ENCODE measurements at regions not wholly inside any gene's neighbourhood (a gene's known extent, or its start where the extent isn't known, plus 50 kb on each side); places are given as distances from the start of the nearest gene placed in this dataset.

GRCh38 chr5:133891390-133891789, 77.0 kb downstream of the C5orf15 start:
- H3K4me3 ChIP-seq (ENCODE audit: control insufficient read depth in 1 of 2, extremely low read depth in 1 of 2, low read length in 1 of 2) = no peak overlapping the region
- H3K4me1 ChIP-seq (ENCODE audit: control insufficient read depth in 1 of 2, extremely low read depth in 1 of 2, insufficient read depth in 2 of 2, low read length in 2 of 2) = no peaks in the 10 kb centered on the region
- 82% methylated on average over 4 of the region's 5 CpGs for WGBS (ENCODE audit: insufficient coverage)
- H3K36me3 Mint-ChIP-seq = no peaks in the 10 kb centered on the region
- no peak overlapping the region for H3K27ac Mint-ChIP-seq
- DNase-seq = no peak
- H3K9me3 ChIP-seq = no peaks in the 10 kb centered on the region
- peaks cover 0 to 10% of the 10 kb centered on the region in 2 experiments for H3K27me3 ChIP-seq (replicated peaks in 1 of 2; ENCODE audit: control insufficient read depth in 2 of 2, extremely low read depth in 1 of 2, insufficient read depth in 2 of 2, low read length in 1 of 2)
- no peak overlapping the region for H3K4me3 Mint-ChIP-seq
- H3K4me1 Mint-ChIP-seq = no peaks in the 10 kb centered on the region
- H3K9me3 Mint-ChIP-seq = no peaks in the 10 kb centered on the region
- no peak overlapping the region for H3K27ac ChIP-seq (ENCODE audit: low read length)
- H3K27me3 Mint-ChIP-seq = peaks cover 0 to 6% of the 10 kb centered on the region in 2 donors
- POLR2A ChIA-PET = no interaction called here
- CTCF ChIA-PET = interaction anchor here in 1 of 2 donors (0.6 kb wide), 1 partner anchor 1391 kb away, joined by 4 read pairs; no protein-coding TSS in a partner anchor
- H3K36me3 ChIP-seq (ENCODE audit: control insufficient read depth in 2 of 2, extremely low read depth in 1 of 2, insufficient read depth in 1 of 2, low read length in 1 of 2) = no peaks in the 10 kb centered on the region
- no peak for ATAC-seq (replicated peaks in 1 of 4)

- H3K4me1 Mint-ChIP-seq = no peaks in the 10 kb centered on the region
- Histone ChIP-seq H3K4me1 (ENCODE audit: control insufficient read depth in 1 of 2, extremely low read depth in 1 of 2, insufficient read depth in 2 of 2, low read length in 2 of 2) (no peaks in the 10 kb centered on the region), H3K9me3 (no peaks in the 10 kb centered on the region), H3K27ac (ENCODE audit: low read length) (no peak overlapping the region), H3K36me3 (ENCODE audit: control insufficient read depth in 2 of 2, extremely low read depth in 1 of 2, insufficient read depth in 1 of 2, low read length in 1 of 2) (no peaks in the 10 kb centered on the region), H3K27me3 (replicated peaks in 1 of 2; ENCODE audit: control insufficient read depth in 2 of 2, extremely low read depth in 1 of 2, insufficient read depth in 2 of 2, low read length in 1 of 2) (peaks cover 0 to 10% of the 10 kb centered on the region in 2 experiments), H3K4me3 (ENCODE audit: control insufficient read depth in 1 of 2, extremely low read depth in 1 of 2, low read length in 1 of 2) (no peak overlapping the region)
- ChIA-PET CTCF (interaction anchor here in 1 of 2 donors (0.6 kb wide), 1 partner anchor 1392 kb away, joined by 4 read pairs; no protein-coding TSS in a partner anchor), POLR2A (no interaction called here)
- no peaks in the 10 kb centered on the region for H3K36me3 Mint-ChIP-seq
- no CpG with 5 or more reads among the region's 1 CpG for WGBS (ENCODE audit: insufficient coverage)
- H3K4me3 Mint-ChIP-seq = no peak overlapping the region
- DNase-seq (no peak), ATAC-seq (replicated peaks in 1 of 4) (no peak)
- H3K9me3 Mint-ChIP-seq = no peaks in the 10 kb centered on the region
- no peak overlapping the region for H3K27ac Mint-ChIP-seq
- peaks cover 5 to 6% of the 10 kb centered on the region in 2 donors for H3K27me3 Mint-ChIP-seq
These were observed 77.6 kb downstream of the C5orf15 start for GRCh38 chr5:133890776-133891280.

GRCh38 chr5:133890314-133890713, 78.1 kb downstream of the C5orf15 start:
- Mint-ChIP-seq H3K4me3 (no peak overlapping the region), H3K27me3 (peaks cover 6 to 7% of the 10 kb centered on the region in 2 donors), H3K36me3 (no peaks in the 10 kb centered on the region), H3K27ac (no peak overlapping the region), H3K4me1 (no peaks in the 10 kb centered on the region), H3K9me3 (no peaks in the 10 kb centered on the region)
- Histone ChIP-seq H3K36me3 (ENCODE audit: control insufficient read depth in 2 of 2, extremely low read depth in 1 of 2, insufficient read depth in 1 of 2, low read length in 1 of 2) (no peaks in the 10 kb centered on the region), H3K4me3 (ENCODE audit: control insufficient read depth in 1 of 2, extremely low read depth in 1 of 2, low read length in 1 of 2) (no peak overlapping the region), H3K27ac (ENCODE audit: low read length) (no peak overlapping the region), H3K9me3 (no peaks in the 10 kb centered on the region), H3K27me3 (replicated peaks in 1 of 2; ENCODE audit: control insufficient read depth in 2 of 2, extremely low read depth in 1 of 2, insufficient read depth in 2 of 2, low read length in 1 of 2) (peaks cover 0 to 10% of the 10 kb centered on the region in 2 experiments), H3K4me1 (ENCODE audit: control insufficient read depth in 1 of 2, extremely low read depth in 1 of 2, insufficient read depth in 2 of 2, low read length in 2 of 2) (no peaks in the 10 kb centered on the region)
- DNase-seq = no peak
- WGBS (ENCODE audit: insufficient coverage) = no CpG with 5 or more reads among the region's 2 CpGs
- POLR2A ChIA-PET = no interaction called here
- no peak for ATAC-seq (replicated peaks in 1 of 4)
- CTCF ChIA-PET = no interaction called here

- H3K4me1 Mint-ChIP-seq = no peaks in the 10 kb centered on the region
- H3K36me3 Mint-ChIP-seq = no peaks in the 10 kb centered on the region
- CTCF ChIA-PET = no interaction called here
- H3K27ac Mint-ChIP-seq = no peak overlapping the region
- H3K9me3 ChIP-seq = no peaks in the 10 kb centered on the region
- H3K27me3 Mint-ChIP-seq = peaks cover 7 to 8% of the 10 kb centered on the region in 2 donors
- no peak for DNase-seq
- ATAC-seq (replicated peaks in 1 of 4) = no peak
- no peaks in the 10 kb centered on the region for H3K36me3 ChIP-seq (ENCODE audit: control insufficient read depth in 2 of 2, extremely low read depth in 1 of 2, insufficient read depth in 1 of 2, low read length in 1 of 2)
- H3K9me3 Mint-ChIP-seq = no peaks in the 10 kb centered on the region
- POLR2A ChIA-PET = interaction anchor here in 1 of 2 donors (0.7 kb wide), 1 partner anchor 66 kb away, joined by 3 read pairs; no protein-coding TSS in a partner anchor
- H3K4me1 ChIP-seq (ENCODE audit: control insufficient read depth in 1 of 2, extremely low read depth in 1 of 2, insufficient read depth in 2 of 2, low read length in 2 of 2) = no peaks in the 10 kb centered on the region
- H3K27me3 ChIP-seq (replicated peaks in 1 of 2; ENCODE audit: control insufficient read depth in 2 of 2, extremely low read depth in 1 of 2, insufficient read depth in 2 of 2, low read length in 1 of 2) = peaks cover 0 to 12% of the 10 kb centered on the region in 2 experiments
- H3K4me3 Mint-ChIP-seq = no peak overlapping the region
- no peak overlapping the region for H3K27ac ChIP-seq (ENCODE audit: low read length)
- WGBS (ENCODE audit: insufficient coverage) = 86% methylated on average over 4 of the region's 6 CpGs
- H3K4me3 ChIP-seq (ENCODE audit: control insufficient read depth in 1 of 2, extremely low read depth in 1 of 2, low read length in 1 of 2) = no peak overlapping the region
These were observed 79.0 kb downstream of the C5orf15 start for GRCh38 chr5:133889271-133889905.

GRCh38 chr5:133888625-133888991, 79.8 kb downstream of the C5orf15 start:
- ATAC-seq (replicated peaks in 1 of 4) (no peak), DNase-seq (no peak)
- Mint-ChIP-seq H3K4me1 (no peaks in the 10 kb centered on the region), H3K27me3 (peaks cover 7 to 11% of the 10 kb centered on the region in 2 donors), H3K4me3 (no peak overlapping the region), H3K27ac (no peak overlapping the region), H3K9me3 (no peaks in the 10 kb centered on the region), H3K36me3 (no peaks in the 10 kb centered on the region)
- peaks cover 0 to 19% of the 10 kb centered on the region in 2 experiments for H3K27me3 ChIP-seq (replicated peaks in 1 of 2; ENCODE audit: control insufficient read depth in 2 of 2, extremely low read depth in 1 of 2, insufficient read depth in 2 of 2, low read length in 1 of 2)
- no peaks in the 10 kb centered on the region for H3K9me3 ChIP-seq
- H3K4me3 ChIP-seq (ENCODE audit: control insufficient read depth in 1 of 2, extremely low read depth in 1 of 2, low read length in 1 of 2) = no peak overlapping the region
- H3K27ac ChIP-seq (ENCODE audit: low read length) = no peak overlapping the region
- WGBS (ENCODE audit: insufficient coverage) = 80% methylated on average over 3 of the region's 3 CpGs
- no peaks in the 10 kb centered on the region for H3K4me1 ChIP-seq (ENCODE audit: control insufficient read depth in 1 of 2, extremely low read depth in 1 of 2, insufficient read depth in 2 of 2, low read length in 2 of 2)
- no peaks in the 10 kb centered on the region for H3K36me3 ChIP-seq (ENCODE audit: control insufficient read depth in 2 of 2, extremely low read depth in 1 of 2, insufficient read depth in 1 of 2, low read length in 1 of 2)
- ChIA-PET POLR2A (no interaction called here), CTCF (no interaction called here)

- Mint-ChIP-seq H3K27me3 (peaks cover 11 to 18% of the 10 kb centered on the region in 2 donors), H3K27ac (no peak overlapping the region), H3K9me3 (no peaks in the 10 kb centered on the region), H3K4me3 (no peak overlapping the region), H3K36me3 (no peaks in the 10 kb centered on the region), H3K4me1 (no peaks in the 10 kb centered on the region)
- Histone ChIP-seq H3K9me3 (no peaks in the 10 kb centered on the region), H3K4me3 (ENCODE audit: control insufficient read depth in 1 of 2, extremely low read depth in 1 of 2, low read length in 1 of 2) (no peak overlapping the region), H3K4me1 (ENCODE audit: control insufficient read depth in 1 of 2, extremely low read depth in 1 of 2, insufficient read depth in 2 of 2, low read length in 2 of 2) (no peaks in the 10 kb centered on the region), H3K27ac (ENCODE audit: low read length) (no peak overlapping the region), H3K27me3 (replicated peaks in 1 of 2; ENCODE audit: control insufficient read depth in 2 of 2, extremely low read depth in 1 of 2, insufficient read depth in 2 of 2, low read length in 1 of 2) (peaks cover 0 to 28% of the 10 kb centered on the region in 2 experiments), H3K36me3 (ENCODE audit: control insufficient read depth in 2 of 2, extremely low read depth in 1 of 2, insufficient read depth in 1 of 2, low read length in 1 of 2) (no peaks in the 10 kb centered on the region)
- DNase-seq (no peak), ATAC-seq (replicated peaks in 1 of 4) (no peak)
- WGBS (ENCODE audit: insufficient coverage) = 85% methylated on average over 4 of the region's 6 CpGs
- ChIA-PET POLR2A (no interaction called here), CTCF (no interaction called here)
These were observed 82.9 kb downstream of the C5orf15 start for GRCh38 chr5:133885566-133885965.

Data from T-cell (primary cell).